CD4-positive, alpha-beta T cell treated with Interleukin-10 for 1 hour (primary cell): ENCODE measurements at regions not wholly inside any gene's neighbourhood (a gene's known extent, or its start where the extent isn't known, plus 50 kb on each side); places are given as distances from the start of the nearest gene placed in this dataset.

Source experiments
- DNase-seq: peaks from one replicate; pipeline ENCODE4 v3.0.0-alpha.2; 2020

GRCh38 chr5:125150041-125150669, 403.7 kb upstream of the ZNF608 start:
- DNase-seq, result no peak

DNA sequence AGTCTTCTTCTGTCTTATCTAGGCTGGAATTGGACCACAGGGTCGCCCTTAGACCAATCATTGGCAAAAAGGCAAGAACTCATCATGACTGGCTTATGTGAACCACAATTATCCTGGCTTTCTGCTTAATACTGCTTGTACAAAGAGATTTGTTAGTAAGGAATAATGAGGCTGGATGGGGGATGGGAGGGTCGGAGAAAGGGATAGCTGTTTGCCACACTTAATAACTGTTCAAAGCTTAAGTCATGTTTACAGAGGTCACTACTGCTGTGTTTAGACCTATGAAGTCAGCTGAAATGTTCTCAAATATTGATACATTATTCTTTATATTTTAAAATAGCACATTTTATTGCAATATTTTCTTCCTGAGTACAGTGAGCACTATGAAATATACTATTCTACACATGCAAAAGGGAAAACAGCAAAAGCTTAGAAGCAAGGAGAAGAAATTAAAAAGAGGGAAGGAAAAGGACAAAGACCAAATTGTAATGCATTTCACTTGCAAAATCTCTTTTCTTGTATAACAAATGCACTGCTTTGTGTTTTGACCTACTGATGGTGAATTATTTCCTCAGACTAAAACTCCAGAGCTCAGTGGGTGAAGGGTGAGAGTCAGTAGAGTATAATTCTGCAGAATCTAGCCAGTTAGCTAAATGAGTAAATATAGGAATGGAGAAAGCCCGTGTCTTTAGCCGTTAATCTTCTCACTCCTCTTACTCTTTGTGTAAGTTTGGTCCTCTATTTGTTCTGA, 404.9 kb upstream of the ZNF608 start:
- no peak for DNase-seq

GRCh38 chr5:125152044-125152443, 405.6 kb upstream of the ZNF608 start:
- no peak for DNase-seq

DNA sequence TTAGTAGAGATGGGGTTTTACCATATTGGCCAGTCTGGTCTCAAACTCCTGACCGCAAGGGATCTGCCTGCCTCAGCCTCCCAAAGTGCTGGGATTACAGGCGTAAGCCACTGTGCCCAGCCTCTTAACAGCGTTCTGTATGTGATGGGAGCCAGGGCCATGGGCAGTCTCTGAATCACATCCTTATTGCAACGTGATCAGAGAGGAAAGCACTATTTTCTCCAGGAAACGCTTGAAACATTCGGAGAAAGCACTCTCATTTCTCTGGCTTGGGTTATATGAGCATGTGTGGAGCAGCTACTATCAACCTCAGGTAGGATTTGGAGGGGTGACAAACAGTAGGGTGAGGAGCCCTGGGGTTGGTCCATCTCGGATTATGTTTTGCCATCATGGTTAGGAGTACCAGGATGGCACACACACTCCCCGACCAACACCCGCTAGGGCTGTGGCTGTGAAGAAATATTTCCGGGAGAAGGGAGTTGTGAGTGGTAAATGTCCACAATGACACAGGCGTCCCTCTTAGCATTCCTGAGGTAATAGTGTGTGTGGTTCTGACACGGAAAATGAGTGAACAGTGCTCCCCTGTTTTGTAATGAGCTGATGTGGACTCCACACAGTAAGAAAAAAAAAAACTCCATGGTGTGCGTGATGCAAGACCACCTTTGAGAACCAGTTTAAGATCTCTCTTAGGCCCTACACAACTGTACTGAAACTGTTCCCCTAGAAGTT, 406.2 kb upstream of the ZNF608 start:
- no peak for DNase-seq

DNA sequence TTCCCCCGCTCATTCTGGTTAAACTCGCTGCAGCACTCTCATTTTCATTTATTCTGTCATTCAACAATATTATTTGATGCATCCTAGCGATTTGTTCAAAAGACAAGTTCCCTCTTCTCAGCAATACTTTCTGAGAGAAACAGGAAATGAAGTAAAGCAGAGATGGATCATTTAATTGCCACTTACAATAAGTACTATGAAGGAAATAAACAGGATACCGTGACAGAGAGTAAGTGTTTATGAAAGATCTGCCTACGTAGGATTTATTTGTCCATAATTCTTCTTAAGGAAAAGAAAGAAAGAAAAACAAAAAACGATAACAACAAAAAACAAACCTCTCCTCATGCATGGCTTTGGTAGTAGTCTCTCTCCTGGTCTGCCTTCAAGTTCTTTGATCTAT, 406.8 kb upstream of the ZNF608 start:
- no peak for DNase-seq

DNA sequence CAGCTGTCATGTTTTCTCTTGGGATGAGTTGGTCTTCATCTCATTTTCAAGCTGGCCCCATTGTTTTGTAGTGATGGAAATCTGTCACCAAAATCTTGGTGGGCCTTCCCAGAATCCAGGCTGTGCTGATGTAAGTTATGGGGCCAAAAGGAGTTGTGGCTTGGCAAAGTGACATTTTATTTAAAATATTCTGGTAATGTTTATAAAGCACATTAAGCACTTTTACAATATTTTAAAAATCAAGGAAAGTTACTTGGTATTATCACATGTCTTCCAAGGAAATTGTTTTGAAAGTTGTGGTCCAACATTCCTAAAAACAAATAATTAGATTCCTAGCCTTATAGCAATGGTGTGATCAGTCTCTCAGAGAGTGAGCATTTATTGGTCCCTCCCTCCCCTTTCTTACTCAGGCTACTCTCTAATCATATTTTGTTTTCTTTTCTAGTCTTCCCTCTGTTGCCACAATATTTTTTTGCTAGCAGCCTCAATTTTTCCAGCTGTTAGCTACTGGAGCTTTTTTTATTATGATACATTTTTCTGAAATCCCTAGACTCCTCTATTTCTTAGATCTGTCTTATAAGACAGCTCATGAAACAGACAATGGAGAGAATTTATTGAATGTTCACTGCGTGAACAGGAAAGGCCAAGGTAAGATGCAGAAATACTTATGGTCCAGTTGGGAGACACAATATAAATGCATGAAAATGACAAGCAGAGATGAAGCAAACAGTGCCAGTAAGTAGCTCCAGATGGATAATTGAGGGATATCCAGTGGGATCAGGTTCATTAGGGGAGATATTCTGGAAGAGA, 408.1 kb upstream of the ZNF608 start:
- DNase-seq, result no peak

GRCh38 chr5:125160787-125161502, 414.5 kb upstream of the ZNF608 start:
- DNase-seq, result no peak

DNA sequence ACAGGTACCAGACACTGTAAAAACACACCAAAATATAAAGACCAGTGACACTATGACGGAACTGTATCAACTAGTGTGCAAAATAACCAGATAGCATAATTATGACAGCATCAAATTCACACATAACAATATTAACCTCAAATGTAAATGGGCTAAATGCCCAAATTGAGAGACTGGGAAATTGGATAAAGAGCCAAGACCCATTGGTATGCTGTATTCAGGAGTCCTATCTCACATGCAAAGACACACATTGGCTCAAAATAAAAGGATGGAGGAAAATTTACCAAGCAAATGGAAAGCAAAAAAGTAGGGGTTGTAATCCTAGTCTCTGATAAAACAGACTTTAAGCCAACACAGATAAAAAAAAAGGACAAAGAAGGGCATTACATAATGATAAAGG, 416.3 kb upstream of the ZNF608 start:
- DNase-seq, result no peak

DNA sequence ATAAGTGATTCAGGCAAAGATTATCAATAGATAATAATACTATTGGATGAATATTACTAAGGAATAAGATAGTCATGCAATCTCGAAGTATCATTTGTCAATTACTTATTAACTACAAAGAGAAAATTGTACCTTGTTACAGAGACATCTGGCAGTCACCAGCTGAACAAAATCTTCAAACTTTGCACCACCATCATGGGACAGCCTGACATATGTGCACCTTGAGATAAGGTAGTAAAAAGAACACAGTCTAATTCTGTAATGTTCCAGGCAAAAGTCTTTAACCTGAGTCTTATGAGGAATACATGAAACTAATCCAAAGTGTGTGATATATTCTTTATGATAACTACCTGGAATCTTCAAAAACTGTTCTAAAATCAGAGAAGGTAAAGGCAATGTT, 423.0 kb upstream of the ZNF608 start:
- no peak for DNase-seq

- no peak for DNase-seq
Measured at GRCh38 chr5:125171641-125172040, 425.2 kb upstream of the ZNF608 start.

GRCh38 chr5:125175348-125176004, 429.0 kb upstream of the ZNF608 start:
- DNase-seq, result no peak

DNA sequence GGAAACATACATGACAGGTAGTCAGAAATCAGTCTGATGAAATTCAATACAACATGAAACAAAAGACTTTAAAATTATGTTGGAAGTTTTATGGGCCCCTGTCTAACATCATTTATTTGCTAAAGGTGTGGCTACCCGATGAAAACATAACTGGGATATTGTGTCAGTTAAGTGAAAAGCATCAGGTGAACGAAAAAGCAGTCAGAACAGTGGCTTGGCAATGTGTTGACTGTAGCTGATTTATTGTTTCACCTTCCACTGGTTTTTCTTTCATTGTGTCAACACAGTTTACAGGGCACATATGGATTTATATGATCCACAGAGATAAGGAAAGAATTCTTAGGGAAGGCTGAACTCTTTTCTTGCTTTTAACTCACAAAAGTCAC, 429.6 kb upstream of the ZNF608 start:
- DNase-seq, result no peak

- no peak for DNase-seq
Measured at GRCh38 chr5:125177340-125177739, 430.9 kb upstream of the ZNF608 start.

- no peak for DNase-seq
Measured at GRCh38 chr5:125179612-125180011, 433.2 kb upstream of the ZNF608 start.

GRCh38 chr5:125180231-125180829, 433.9 kb upstream of the ZNF608 start:
- DNase-seq, result no peak

GRCh38 chr5:125181159-125181558, 434.7 kb upstream of the ZNF608 start:
- no peak for DNase-seq

DNA sequence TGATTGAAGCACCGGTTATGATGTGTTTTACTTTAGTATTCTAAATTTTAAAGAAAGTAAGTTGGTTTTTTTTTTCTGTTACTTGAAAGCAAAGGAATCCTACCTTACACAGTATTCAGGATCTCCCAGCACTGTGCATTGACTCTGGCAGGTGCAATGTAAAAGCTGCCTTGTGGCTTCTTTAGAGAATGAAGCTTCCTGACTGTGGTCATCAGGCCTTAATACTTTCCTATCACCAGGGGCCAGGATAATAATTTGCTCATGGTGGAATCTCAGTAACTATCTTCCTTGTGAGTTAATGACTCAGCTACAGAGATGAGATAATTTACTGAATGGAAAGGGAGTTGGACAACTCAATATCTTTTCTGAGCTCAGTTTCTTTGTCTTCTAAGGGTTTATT, 435.5 kb upstream of the ZNF608 start:
- no peak for DNase-seq

- DNase-seq, result no peak
Measured at GRCh38 chr5:125185740-125186139, 439.3 kb upstream of the ZNF608 start.

GRCh38 chr5:125186911-125187375, 440.5 kb upstream of the ZNF608 start:
- no peak for DNase-seq

DNA sequence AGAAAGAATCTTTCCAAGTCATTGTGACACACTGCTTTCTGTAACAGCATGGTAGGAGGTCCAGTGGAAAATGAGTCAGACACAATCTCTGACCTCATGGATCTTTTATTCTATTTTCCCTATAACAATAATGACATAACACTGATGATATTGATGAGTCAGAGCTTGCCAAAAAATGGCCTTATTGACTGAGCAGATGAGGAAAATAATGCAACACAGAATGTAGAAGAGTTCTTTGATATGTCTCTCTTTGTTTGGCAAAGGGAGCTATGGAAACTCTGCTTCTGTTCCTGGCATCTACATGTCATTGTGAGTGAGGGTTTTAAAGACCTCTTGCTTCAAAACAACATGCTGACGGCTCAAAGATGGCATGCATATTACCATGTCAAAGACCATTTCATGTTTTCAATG, 443.1 kb upstream of the ZNF608 start:
- DNase-seq, result no peak
